ENCODE measurements at regions not wholly inside any gene's neighbourhood (a gene's known extent, or its start where the extent isn't known, plus 50 kb on each side); places are given as distances from the start of the nearest gene placed in this dataset.

DNA sequence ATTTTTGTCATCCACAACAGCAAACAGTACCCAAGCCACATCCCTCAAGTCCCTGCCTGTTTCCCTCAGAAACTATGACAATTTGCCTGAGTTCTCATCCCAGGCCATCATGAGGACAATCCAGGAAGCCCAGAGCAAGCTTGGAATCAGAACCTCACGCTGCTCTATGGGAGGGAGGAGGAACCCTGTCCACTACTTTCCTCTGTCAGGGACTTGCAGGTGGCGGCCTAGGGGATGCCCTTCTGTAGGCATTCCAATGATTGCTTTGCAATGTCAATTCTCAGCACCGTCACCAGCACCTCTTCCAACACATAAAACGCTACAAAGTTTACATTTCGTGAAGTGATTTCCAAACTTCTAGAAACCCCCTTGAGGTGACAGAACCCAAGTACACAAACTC, 170.4 kb upstream of the FSTL4 start:
- H3K27ac ChIP-seq = no peak overlapping the region
- H3K4me1 ChIP-seq = no peaks in the 10 kb centered on the region
- H3K36me3 ChIP-seq = no peaks in the 10 kb centered on the region
- no peaks in the 10 kb centered on the region for H3K27me3 ChIP-seq
- TF ChIP-seq, protein P1, sequence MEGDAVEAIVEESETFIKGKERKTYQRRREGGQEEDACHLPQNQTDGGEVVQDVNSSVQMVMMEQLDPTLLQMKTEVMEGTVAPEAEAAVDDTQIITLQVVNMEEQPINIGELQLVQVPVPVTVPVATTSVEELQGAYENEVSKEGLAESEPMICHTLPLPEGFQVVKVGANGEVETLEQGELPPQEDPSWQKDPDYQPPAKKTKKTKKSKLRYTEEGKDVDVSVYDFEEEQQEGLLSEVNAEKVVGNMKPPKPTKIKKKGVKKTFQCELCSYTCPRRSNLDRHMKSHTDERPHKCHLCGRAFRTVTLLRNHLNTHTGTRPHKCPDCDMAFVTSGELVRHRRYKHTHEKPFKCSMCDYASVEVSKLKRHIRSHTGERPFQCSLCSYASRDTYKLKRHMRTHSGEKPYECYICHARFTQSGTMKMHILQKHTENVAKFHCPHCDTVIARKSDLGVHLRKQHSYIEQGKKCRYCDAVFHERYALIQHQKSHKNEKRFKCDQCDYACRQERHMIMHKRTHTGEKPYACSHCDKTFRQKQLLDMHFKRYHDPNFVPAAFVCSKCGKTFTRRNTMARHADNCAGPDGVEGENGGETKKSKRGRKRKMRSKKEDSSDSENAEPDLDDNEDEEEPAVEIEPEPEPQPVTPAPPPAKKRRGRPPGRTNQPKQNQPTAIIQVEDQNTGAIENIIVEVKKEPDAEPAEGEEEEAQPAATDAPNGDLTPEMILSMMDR (IDR thresholded peaks at IDR 0.05) = no peak
- DNase-seq (no peak), ATAC-seq (no peak)
- H3K9me3 ChIP-seq = no peaks in the 10 kb centered on the region
- intact Hi-C loops (cut with DNase I) = no loop called here
- H3K4me3 ChIP-seq = no peak overlapping the region

DNA sequence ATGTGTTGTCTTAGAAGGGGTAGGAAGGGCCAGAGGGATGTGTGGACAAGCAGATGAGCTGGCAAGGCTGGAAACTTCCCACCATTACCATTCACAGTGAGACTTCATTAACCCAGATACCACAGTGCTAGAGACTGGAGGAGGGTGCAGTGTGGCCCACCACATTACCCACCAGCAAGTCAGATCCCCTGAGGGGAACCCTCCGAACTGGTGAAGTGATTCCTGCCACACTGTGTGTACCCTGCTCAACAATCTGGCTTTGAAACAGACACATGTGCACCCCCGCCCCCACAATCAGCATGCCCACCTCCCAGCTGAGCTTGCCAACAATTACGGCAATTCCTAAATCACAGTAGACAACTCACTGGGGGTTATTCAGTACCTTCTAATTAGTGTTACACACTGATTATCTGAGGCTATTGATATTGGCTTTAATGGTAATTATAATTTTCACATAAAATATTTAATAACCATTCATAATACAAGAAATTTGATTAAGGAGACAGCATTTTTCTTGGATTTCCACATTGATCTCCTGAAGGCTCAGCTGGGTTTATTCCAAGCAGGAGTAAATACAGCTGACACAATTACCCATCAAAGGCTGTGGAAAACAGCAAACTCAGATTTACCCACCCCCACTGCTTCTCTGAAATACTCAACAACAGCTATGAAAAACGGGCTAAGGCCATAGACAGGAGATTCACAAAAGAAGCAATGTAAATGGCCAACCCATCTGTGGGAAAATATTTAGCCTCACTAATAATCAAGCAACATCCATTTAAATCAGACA, 169.3 kb upstream of the FSTL4 start:
- intact Hi-C loops (cut with DNase I) = no loop called here
- H3K4me3 ChIP-seq = no peak overlapping the region
- DNase-seq (no peak), ATAC-seq (no peak)
- H3K27ac ChIP-seq = no peak overlapping the region
- no peaks in the 10 kb centered on the region for H3K4me1 ChIP-seq
- no peaks in the 10 kb centered on the region for H3K36me3 ChIP-seq
- H3K9me3 ChIP-seq = no peaks in the 10 kb centered on the region
- H3K27me3 ChIP-seq = no peaks in the 10 kb centered on the region
- TF ChIP-seq, protein P1 (IDR thresholded peaks at IDR 0.05) = no peak

DNA sequence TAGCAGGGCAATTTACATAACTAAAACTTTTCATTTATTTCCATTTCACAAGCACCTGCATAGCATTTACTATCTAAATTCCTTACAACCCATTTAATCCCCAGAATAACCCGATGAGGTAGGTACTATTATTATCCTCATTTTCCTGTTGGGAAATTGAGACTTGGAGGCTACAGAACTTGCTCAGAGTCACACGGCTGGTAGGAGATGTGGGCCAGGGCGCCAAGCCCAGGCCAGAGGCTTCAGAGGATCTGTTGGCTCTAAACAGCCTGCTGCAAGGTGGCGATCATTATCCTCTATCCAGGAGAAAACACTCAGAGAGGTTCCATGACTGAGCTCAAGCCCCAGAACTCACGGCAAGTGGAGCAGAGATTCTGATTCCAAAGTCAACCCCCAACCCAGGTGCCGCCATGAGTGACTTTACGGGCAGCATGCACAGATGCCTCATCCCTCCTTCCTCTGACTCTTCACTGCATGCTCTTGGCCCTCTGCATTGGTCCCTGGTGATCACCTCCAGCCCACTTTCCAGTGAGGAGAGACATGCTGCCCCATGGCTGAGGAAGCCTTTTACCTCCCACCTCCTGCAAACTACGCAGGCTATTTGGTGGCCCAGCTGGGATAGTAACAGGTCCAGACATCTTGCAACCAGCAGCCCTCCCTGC, 168.4 kb upstream of the FSTL4 start:
- no peaks in the 10 kb centered on the region for H3K27me3 ChIP-seq
- no peak overlapping the region for H3K27ac ChIP-seq
- ATAC-seq (no peak), DNase-seq (no peak)
- H3K9me3 ChIP-seq = no peaks in the 10 kb centered on the region
- intact Hi-C loops (cut with DNase I) = no loop called here
- no peaks in the 10 kb centered on the region for H3K4me1 ChIP-seq
- no peak overlapping the region for H3K4me3 ChIP-seq
- TF ChIP-seq, protein P1 (IDR thresholded peaks at IDR 0.05) = no peak
- H3K36me3 ChIP-seq = no peaks in the 10 kb centered on the region

DNA sequence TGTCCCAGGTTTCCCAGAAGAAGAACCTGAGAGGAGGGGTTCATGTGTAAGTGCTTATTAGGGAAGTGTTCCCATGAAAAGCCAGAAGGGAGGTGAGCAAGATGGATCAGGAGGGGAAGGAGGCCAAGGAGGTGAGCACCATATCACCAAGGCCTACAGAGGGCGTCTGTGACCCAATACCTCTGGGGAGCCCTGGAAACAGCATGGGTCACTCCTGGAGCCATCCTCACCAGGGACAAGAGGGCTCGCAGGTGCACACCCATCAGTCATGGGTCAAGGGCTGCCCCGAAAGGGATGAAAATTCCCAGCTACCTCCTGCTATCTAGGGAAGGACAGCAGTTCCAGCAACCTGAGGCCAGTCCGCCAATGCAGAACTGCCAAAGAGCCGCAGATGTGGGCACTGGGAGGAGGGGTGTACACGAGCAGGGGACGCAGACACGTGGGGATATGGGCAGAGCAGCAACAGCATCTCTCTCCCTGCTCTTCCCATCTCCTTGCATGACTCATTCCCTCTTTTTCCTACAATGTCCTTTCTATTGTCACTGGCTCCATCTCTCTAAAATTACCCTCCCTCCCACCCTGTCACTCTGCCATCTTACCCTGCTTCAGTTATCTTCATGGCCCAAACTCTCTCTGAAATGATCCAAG, 167.6 kb upstream of the FSTL4 start:
- no peaks in the 10 kb centered on the region for H3K36me3 ChIP-seq
- H3K4me1 ChIP-seq = no peaks in the 10 kb centered on the region
- TF ChIP-seq, protein P1 (IDR thresholded peaks at IDR 0.05) = no peak
- ATAC-seq (peak; percentile 30), DNase-seq (no peak)
- no peaks in the 10 kb centered on the region for H3K27me3 ChIP-seq
- no peaks in the 10 kb centered on the region for H3K9me3 ChIP-seq
- intact Hi-C loops (cut with DNase I) = no loop called here
- H3K27ac ChIP-seq = no peak overlapping the region
- H3K4me3 ChIP-seq = no peak overlapping the region

DNA sequence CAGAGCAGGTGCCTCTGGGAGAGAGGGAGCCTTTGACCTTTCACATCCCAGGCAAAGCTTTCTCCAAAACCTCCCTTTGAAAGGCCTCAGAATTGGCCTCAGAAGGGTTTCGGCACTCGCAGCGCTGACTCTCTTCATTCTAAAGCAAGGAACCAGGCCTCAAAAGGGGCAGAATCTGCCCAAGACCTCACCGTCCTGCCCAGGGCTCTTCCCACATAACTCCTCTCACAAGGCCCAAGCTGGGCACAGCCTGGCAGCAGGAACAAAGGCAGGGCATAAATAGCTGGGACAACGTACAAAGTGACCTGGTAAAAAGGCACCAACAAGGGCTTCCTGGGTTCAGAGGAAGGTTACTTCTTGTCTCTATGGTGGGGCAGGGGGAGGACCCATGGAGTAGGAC, 166.3 kb upstream of the FSTL4 start:
- no peak for DNase-seq
- Histone ChIP-seq H3K4me3 (no peak overlapping the region), H3K27me3 (no peaks in the 10 kb centered on the region), H3K9me3 (no peaks in the 10 kb centered on the region), H3K4me1 (no peaks in the 10 kb centered on the region), H3K27ac (no peak overlapping the region), H3K36me3 (no peaks in the 10 kb centered on the region)
- no peak for ATAC-seq
- TF ChIP-seq, protein P1 (IDR thresholded peaks at IDR 0.05) = no peak
- intact Hi-C loops (cut with DNase I) = no loop called here

All from upper lobe of right lung (tissue), 1 donor.